HG03025 (cell line): ENCODE measurements at regions not wholly inside any gene's neighbourhood (a gene's known extent, or its start where the extent isn't known, plus 50 kb on each side); places are given as distances from the start of the nearest gene placed in this dataset.

Experiments
- ATAC-seq: cut with Tn5 transposase; IDR thresholded peaks from one replicate; pipeline ENCODE4 v1.9.1; 2021; ENCODE audit warnings: mild to moderate bottlenecking, moderate library complexity; ENCODE audit not compliant: unreplicated experiment, low FRiP score

GRCh38 chr5:5978501-5979376 lies 399.6 kb downstream of the MED10 start:
- no peak for ATAC-seq

GRCh38 chr5:5971203-5971602 lies 407.1 kb downstream of the MED10 start:
- ATAC-seq, result no peak

GRCh38 chr5:5969942-5970483 lies 408.3 kb downstream of the MED10 start:
- no peak for ATAC-seq

- ATAC-seq, result no peak
Observed at GRCh38 chr5:5968981-5969380, 409.4 kb downstream of the MED10 start.

GRCh38 chr5:5967944-5968343 lies 410.4 kb downstream of the MED10 start:
- no peak for ATAC-seq

GRCh38 chr5:5967373-5967772 lies 411.0 kb downstream of the MED10 start:
- ATAC-seq, result no peak

- no peak for ATAC-seq
Observed at GRCh38 chr5:5965132-5965531, 413.2 kb downstream of the MED10 start.

- no peak for ATAC-seq
Observed at GRCh38 chr5:5964347-5964746, 414.0 kb downstream of the MED10 start.

- no peak for ATAC-seq
Observed at GRCh38 chr5:5957737-5958136, 420.6 kb downstream of the MED10 start.

- no peak for ATAC-seq
Observed at GRCh38 chr5:5954275-5954598, 424.1 kb downstream of the MED10 start.

- no peak for ATAC-seq
Observed at GRCh38 chr5:5953584-5954274, 424.6 kb downstream of the MED10 start.

- ATAC-seq, result no peak
Observed at GRCh38 chr5:5951953-5952352, 426.4 kb downstream of the MED10 start.

- no peak for ATAC-seq
Observed at GRCh38 chr5:5950658-5951057, 427.7 kb downstream of the MED10 start.

- ATAC-seq, result no peak
Observed at GRCh38 chr5:5941486-5941885, 436.9 kb downstream of the MED10 start.

GRCh38 chr5:5939759-5940370 lies 438.5 kb downstream of the MED10 start:
- no peak for ATAC-seq

GRCh38 chr5:5933651-5934050 lies 444.7 kb downstream of the MED10 start:
- no peak for ATAC-seq

GRCh38 chr5:5932824-5933223 lies 445.5 kb downstream of the MED10 start:
- ATAC-seq, result no peak

- no peak for ATAC-seq
Observed at GRCh38 chr5:5930561-5930960, 447.8 kb downstream of the MED10 start.

- no peak for ATAC-seq
Observed at GRCh38 chr5:5929291-5930020, 448.9 kb downstream of the MED10 start.

- no peak for ATAC-seq
Observed at GRCh38 chr5:5925191-5925590, 453.2 kb downstream of the MED10 start.

- ATAC-seq, result no peak
Observed at GRCh38 chr5:5919411-5919810, 458.9 kb downstream of the MED10 start.
